GM21528 (cell line): ENCODE measurements at regions not wholly inside any gene's neighbourhood (a gene's known extent, or its start where the extent isn't known, plus 50 kb on each side); places are given as distances from the start of the nearest gene placed in this dataset.
"Not testable (repeated sequence)": the region's sequence is repeated elsewhere in the genome, so short reads cannot be mapped to it uniquely, and the experiment has no call there.

ENCODE experiments used
- ATAC-seq: cut with Tn5 transposase; IDR thresholded peaks from one replicate; pipeline ENCODE4 v1.9.1; 2021; ENCODE audit warnings: mild to moderate bottlenecking, moderate library complexity; ENCODE audit not compliant: unreplicated experiment, low FRiP score

DNA sequence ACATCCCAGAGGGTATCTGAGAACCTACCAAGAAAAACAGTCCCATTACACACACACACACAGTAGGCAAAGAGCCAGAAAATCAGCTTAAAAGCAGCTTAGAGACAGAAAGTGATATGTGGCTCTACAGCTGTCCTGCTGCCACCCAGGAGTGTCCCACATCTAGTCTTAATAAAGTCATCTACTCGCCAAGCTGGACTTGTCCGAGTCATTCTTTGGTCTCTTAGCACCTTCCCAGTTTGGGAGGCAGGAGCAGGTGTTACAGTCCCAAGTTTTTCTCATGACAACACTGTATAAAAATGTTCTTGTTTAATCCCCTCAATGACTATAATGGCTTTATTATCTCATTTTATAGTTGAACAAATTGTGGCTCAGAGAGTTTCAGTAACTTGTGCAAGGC lies 252.5 kb upstream of the CASK start:
- no peak for ATAC-seq

GRCh38 chrX:42157923-42158322 lies 234.6 kb upstream of the CASK start:
- ATAC-seq: not testable (repeated sequence)

- no peak for ATAC-seq
Measured at GRCh38 chrX:42151808-42152207, 228.5 kb upstream of the CASK start.

- ATAC-seq: no peak
Measured at GRCh38 chrX:42149765-42150164, 226.4 kb upstream of the CASK start.

DNA sequence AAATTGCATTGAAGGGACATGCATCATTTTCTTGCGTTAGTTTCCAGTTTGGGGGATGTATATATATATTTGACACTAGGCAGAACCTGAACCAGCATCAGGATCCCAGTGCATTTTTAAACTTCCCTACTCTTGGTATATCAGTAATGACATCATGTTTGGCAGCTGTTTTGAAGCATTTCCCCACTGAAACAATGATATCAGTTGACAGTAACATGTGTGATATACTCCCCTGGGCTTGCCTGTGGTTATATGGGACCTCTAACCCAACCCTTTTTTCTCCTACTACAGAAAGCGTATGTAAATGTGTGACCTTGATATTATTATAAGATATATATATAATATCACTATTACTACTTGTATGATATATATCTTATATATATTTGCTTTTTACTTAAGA lies 225.9 kb upstream of the CASK start:
- ATAC-seq: no peak

GRCh38 chrX:42143866-42144592 lies 220.7 kb upstream of the CASK start:
- no peak for ATAC-seq

GRCh38 chrX:42140320-42140719 lies 217.0 kb upstream of the CASK start:
- no peak for ATAC-seq

DNA sequence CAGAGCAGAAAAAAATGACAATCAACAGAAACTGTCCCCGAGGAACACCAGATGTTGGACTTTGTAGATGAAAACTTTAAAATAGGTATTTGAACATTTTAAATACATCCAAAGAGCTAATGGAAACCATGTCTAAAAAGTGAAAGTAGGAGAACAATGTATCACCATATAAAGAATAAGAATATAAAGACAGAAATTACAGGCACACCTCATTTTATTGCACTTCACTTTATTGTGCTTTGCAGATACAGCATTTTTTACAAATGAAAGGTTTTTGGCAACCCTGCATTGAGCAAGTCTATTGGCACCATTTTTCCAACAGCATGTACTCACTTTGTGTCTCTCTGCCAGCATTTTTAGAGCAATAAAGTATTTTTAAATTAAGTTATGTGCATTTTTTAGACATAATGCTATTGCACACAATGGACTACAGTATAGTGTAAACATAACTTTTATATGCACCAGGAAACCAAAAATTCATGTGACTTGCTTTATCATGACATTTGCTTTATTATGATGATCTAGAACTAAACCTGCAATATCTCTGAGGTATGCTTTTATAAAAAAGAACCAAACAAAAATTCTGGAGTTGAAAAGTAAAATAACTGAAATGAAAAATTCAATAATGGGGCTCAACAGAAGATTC lies 212.4 kb upstream of the CASK start:
- no peak for ATAC-seq

- no peak for ATAC-seq
Measured at GRCh38 chrX:42131856-42132255, 208.5 kb upstream of the CASK start.

DNA sequence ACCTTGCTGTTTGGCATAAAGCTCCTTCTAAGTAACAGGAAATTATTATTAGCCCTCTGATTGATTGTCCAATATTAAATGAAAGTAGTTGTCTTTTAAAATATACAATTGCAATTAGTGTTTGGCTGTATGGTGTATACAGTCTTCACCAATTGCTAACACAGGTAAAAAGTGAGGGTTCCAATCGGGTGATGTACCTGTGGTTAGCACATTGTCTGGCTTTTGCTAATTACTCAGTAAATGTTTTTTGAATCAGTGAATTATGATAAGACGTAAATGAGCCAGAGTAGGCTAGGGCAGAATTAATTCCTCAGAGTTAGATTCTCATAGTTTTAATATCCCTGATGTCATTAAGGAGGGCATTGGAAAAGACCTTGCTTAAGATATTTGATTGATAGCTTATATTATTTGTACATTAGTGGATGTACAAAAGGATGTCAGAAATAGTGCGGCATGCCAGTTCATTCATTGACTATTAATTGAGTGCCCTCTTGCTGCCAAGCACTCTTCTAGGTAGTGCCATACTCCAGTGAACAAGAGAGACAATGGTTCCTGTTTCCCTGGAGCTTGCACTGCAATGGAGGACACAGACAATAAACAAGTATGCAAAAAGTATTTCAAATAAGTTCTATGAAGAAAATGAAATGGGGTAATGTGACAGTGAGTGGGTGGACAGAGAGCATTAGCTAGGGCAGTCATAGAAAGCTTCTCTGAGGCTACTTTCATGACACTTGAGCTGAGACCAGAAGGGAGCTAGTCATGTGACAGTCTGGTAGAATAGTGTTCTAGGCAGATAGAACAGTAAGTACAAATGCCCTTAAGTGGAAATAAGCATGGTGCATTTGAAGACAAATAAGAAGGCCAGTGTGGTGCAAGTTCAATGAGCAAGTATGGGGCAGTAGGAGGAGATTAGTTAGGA lies 205.9 kb upstream of the CASK start:
- no peak for ATAC-seq

GRCh38 chrX:42128587-42128986 lies 205.2 kb upstream of the CASK start:
- ATAC-seq: no peak

DNA sequence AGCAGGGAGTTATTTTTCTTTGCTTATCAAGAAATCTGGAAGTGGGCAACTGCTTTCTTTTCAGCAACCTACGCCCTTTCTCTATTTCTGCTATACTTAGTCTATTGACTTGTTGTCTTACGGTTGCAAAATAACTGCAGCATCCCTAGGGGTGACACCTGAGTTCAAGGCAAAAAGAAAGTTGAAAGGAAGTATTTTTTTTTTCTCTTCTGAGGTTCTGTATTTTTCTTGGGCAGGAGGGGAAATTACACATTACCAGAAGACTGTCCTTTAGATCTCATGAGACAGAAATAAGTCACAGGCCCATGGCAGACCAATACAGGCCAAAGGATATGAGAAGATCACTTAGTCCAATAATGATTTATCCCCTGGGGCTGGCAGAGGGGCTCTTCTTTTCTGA lies 204.7 kb upstream of the CASK start:
- peak; percentile 64 for ATAC-seq

- ATAC-seq: peak; percentile 30
Measured at GRCh38 chrX:42127563-42127962, 204.2 kb upstream of the CASK start.

DNA sequence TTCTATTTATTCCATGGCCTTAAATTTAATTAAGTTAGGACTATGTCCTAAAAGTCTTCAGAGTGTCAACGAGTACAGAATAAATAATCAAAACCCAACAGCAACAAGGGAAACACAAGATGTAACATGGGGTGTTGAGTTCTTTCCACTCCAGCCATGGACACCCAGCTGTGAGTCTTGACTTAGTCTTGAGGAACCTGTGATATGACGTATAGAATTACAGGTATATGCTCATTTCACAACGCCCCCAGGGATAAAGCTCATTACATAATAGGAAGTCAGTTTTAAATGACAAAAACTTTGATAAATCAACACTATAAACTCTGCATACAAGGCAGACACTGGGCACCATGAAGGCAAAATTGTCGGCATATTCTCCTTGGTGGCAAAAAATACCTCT lies 200.0 kb upstream of the CASK start:
- no peak for ATAC-seq

- ATAC-seq: no peak
Measured at GRCh38 chrX:42119076-42119475, 195.7 kb upstream of the CASK start.

- no peak for ATAC-seq
Measured at GRCh38 chrX:42117318-42117717, 194.0 kb upstream of the CASK start.

DNA sequence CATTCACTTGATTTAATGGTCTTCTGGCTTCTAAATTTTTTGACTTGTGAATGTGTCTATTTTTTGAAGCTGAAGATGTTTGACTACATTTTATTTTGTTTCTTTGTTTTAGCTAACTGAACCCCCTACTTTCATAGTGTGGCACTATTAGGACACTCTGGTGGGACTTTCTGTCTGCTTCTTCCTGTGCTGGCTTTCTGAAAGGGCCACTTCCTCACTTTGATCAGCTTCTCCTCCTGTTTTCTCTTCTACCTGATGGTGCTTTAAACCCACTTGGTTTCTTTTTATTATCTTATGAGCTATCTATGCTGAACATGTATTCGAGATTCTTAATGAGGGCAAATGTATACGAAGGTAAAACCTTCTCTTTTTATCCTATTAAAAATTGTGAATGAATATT lies 186.1 kb upstream of the CASK start:
- no peak for ATAC-seq

DNA sequence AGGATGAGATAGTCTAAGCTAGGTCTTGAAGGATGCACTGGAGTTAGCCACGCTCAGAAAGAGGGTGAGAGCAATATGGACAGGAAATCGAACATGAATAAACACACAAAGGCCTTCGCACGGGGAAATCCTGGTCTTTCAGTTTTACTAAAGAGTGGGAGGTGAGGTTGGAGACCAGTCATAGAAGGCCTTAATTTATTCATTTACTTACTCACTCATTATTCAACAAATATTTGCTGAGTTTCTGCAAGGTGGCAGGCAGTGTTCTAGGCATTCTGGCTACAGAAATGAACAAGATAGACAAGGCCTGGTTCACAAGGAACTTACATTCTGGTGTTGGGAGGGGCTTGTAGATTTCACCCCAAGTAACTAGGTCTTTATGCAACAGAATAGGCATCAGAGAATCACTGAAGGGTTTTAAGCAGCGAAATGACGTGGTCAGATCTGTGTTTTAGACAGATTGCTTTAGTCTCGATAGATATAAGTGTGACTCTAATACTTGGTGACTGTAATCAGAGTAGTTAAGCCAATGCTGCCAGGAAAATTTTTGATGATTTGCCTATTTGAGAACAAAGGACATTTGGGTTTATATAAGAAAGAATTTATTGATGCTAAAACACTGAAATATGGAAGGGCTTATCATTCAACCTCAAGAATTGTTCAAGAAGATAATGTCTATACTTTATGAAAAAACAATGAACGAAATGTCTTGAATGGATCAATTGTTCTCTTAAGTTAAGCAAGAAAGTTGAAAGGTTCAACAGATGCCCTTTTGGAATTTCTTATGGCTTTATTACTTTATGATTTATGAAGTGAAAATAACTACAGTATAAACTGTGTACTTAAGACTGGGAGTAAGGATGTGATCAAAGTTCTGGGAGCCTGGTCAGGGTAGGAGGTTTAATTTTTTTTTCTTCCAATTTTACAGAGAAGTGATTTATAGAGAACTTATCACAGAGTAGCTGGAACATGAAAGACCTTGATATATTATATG lies 184.4 kb upstream of the CASK start:
- ATAC-seq: no peak

DNA sequence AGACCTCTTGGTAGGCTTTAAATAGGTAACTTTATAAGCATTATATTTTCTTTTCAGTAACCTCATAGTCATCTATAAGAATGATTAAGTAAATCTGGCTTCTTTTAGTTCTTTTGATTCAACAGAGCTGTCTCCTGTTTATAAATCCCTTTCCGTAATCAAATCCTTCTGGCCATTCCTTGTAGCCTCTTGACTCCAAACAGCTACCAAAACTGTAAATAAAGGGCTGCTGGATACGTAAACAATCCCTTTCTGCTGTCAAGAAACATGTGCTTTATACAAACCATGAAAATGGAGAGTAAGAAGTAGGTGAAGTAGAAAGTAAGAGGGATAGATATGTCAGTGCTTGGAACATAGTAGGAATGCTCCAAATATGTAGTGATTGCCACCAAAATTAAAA lies 183.2 kb upstream of the CASK start:
- ATAC-seq: no peak

DNA sequence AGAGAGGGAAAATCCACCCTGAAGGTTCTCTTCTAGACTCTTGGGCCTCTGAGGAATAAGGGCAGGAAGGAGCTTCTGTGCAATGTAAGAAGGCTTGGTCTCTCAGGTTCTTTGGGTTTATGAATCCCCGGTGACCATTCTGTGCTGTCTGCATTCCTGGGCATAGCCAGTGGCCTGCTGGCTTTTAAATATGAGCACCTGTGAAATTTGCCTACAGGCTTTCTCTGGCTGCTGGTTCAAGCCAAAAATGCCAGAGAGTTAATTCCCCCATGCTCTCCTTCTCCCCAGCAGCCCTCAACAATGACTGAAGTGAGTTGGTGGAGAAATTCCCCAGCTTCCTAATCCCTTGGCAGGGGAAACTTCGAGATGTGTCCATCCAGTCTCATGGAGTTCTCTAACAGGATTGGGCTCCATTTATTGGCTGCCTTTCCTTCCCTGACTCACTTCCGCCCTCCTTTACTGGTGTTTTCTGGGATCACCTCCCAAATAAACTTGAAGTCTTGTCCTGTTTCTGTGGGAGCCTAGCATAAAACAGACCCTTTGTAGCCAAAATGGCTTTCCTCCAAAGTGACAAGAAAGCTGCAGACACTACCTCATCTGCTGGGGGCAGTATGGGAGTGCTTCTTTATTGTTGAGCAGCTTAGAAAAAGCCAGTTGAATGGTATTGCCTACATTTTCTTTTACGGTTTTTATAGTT lies 179.4 kb upstream of the CASK start:
- no peak for ATAC-seq
